ENCODE measurements at regions not wholly inside any gene's neighbourhood (a gene's known extent, or its start where the extent isn't known, plus 50 kb on each side); places are given as distances from the start of the nearest gene placed in this dataset.

- no peaks in the 10 kb centered on the region for H3K27me3 Mint-ChIP-seq (ENCODE audit: unreplicated experiment)
- H3K4me1 Mint-ChIP-seq (ENCODE audit: low read depth, unreplicated experiment) = peaks cover 3% of the 10 kb centered on the region
- H3K4me3 Mint-ChIP-seq (ENCODE audit: unreplicated experiment) = no peak overlapping the region
- no peaks in the 10 kb centered on the region for H3K36me3 Mint-ChIP-seq (ENCODE audit: unreplicated experiment)
- DNase-seq = no peak
- no peaks in the 10 kb centered on the region for H3K9me3 Mint-ChIP-seq (ENCODE audit: unreplicated experiment)
- TF ChIP-seq CTCF (IDR thresholded peaks at IDR 0.05; ENCODE audit: partially characterized antibody, unreplicated experiment) = no peak
- H3K27ac Mint-ChIP-seq (ENCODE audit: unreplicated experiment) = peak overlapping the region; percentile 24
Observed at GRCh38 chr4:157576671-157577217, 356.2 kb downstream of the GRIA2 start.

- H3K27ac Mint-ChIP-seq (ENCODE audit: unreplicated experiment) = no peak overlapping the region
- TF ChIP-seq CTCF (IDR thresholded peaks at IDR 0.05; ENCODE audit: partially characterized antibody, unreplicated experiment) = no peak
- H3K4me1 Mint-ChIP-seq (ENCODE audit: low read depth, unreplicated experiment) = no peaks in the 10 kb centered on the region
- H3K9me3 Mint-ChIP-seq (ENCODE audit: unreplicated experiment) = no peaks in the 10 kb centered on the region
- no peaks in the 10 kb centered on the region for H3K27me3 Mint-ChIP-seq (ENCODE audit: unreplicated experiment)
- H3K4me3 Mint-ChIP-seq (ENCODE audit: unreplicated experiment) = no peak overlapping the region
- DNase-seq = no peak
- no peaks in the 10 kb centered on the region for H3K36me3 Mint-ChIP-seq (ENCODE audit: unreplicated experiment)
Observed at GRCh38 chr4:157575339-157575738, 354.8 kb downstream of the GRIA2 start.

GRCh38 chr4:157574606-157575005 is 354.1 kb downstream of the GRIA2 start:
- Mint-ChIP-seq H3K4me1 (ENCODE audit: low read depth, unreplicated experiment) (no peaks in the 10 kb centered on the region), H3K36me3 (ENCODE audit: unreplicated experiment) (no peaks in the 10 kb centered on the region), H3K4me3 (ENCODE audit: unreplicated experiment) (no peak overlapping the region), H3K9me3 (ENCODE audit: unreplicated experiment) (no peaks in the 10 kb centered on the region), H3K27me3 (ENCODE audit: unreplicated experiment) (no peaks in the 10 kb centered on the region), H3K27ac (ENCODE audit: unreplicated experiment) (no peak overlapping the region)
- TF ChIP-seq CTCF (IDR thresholded peaks at IDR 0.05; ENCODE audit: partially characterized antibody, unreplicated experiment) = no peak
- no peak for DNase-seq

GRCh38 chr4:157572951-157573350 is 352.4 kb downstream of the GRIA2 start:
- no peak overlapping the region for H3K4me3 Mint-ChIP-seq (ENCODE audit: unreplicated experiment)
- no peaks in the 10 kb centered on the region for H3K9me3 Mint-ChIP-seq (ENCODE audit: unreplicated experiment)
- H3K4me1 Mint-ChIP-seq (ENCODE audit: low read depth, unreplicated experiment) = no peaks in the 10 kb centered on the region
- no peak for DNase-seq
- H3K27me3 Mint-ChIP-seq (ENCODE audit: unreplicated experiment) = no peaks in the 10 kb centered on the region
- no peak for TF ChIP-seq CTCF (IDR thresholded peaks at IDR 0.05; ENCODE audit: partially characterized antibody, unreplicated experiment)
- no peaks in the 10 kb centered on the region for H3K36me3 Mint-ChIP-seq (ENCODE audit: unreplicated experiment)
- no peak overlapping the region for H3K27ac Mint-ChIP-seq (ENCODE audit: unreplicated experiment)

GRCh38 chr4:157572284-157572683 is 351.8 kb downstream of the GRIA2 start:
- TF ChIP-seq CTCF (IDR thresholded peaks at IDR 0.05; ENCODE audit: partially characterized antibody, unreplicated experiment) = no peak
- DNase-seq = no peak
- H3K27ac Mint-ChIP-seq (ENCODE audit: unreplicated experiment) = no peak overlapping the region
- H3K4me1 Mint-ChIP-seq (ENCODE audit: low read depth, unreplicated experiment) = no peaks in the 10 kb centered on the region
- no peak overlapping the region for H3K4me3 Mint-ChIP-seq (ENCODE audit: unreplicated experiment)
- no peaks in the 10 kb centered on the region for H3K36me3 Mint-ChIP-seq (ENCODE audit: unreplicated experiment)
- H3K27me3 Mint-ChIP-seq (ENCODE audit: unreplicated experiment) = no peaks in the 10 kb centered on the region
- no peaks in the 10 kb centered on the region for H3K9me3 Mint-ChIP-seq (ENCODE audit: unreplicated experiment)

Data from glutamatergic neuron (in vitro differentiated cells).